Astrocyte (in vitro differentiated cells and primary cell): ENCODE measurements at regions not wholly inside any gene's neighbourhood (a gene's known extent, or its start where the extent isn't known, plus 50 kb on each side); places are given as distances from the start of the nearest gene placed in this dataset.

Experiments
- DNase-seq: peaks from one replicate; pipeline ENCODE4 v3.0.0-alpha.2; 2010; ENCODE audit warnings: low read depth
- FAIRE-seq: peaks from 2 replicates; lab custom pipeline; 2011; peaks lifted over from hg19 to GRCh38; lab: Jason Lieb, UNC
- H2AFZ ChIP-seq: 2 replicates; pipeline ENCODE4 v1.6.0; 2012; ENCODE audit warnings: low read depth, low read length, inconsistent platforms
- H3K27ac ChIP-seq: 2 replicates; pipeline ENCODE4 v1.5.1; 2011; ENCODE audit warnings: low read depth, low read length, inconsistent platforms
- H3K27me3 ChIP-seq: 2 replicates; pipeline ENCODE4 v1.6.0; 2011; ENCODE audit warnings: low read length, inconsistent platforms; ENCODE audit not compliant: insufficient read depth
- H3K36me3 ChIP-seq: 2 replicates; pipeline ENCODE4 v1.5.1; 2011; ENCODE audit warnings: low read length, inconsistent platforms; ENCODE audit not compliant: insufficient read depth
- H3K4me1 ChIP-seq: 2 replicates; pipeline ENCODE4 v1.5.1; 2011; ENCODE audit warnings: low read length, inconsistent platforms; ENCODE audit not compliant: insufficient read depth
- H3K4me2 ChIP-seq: 2 replicates; pipeline ENCODE4 v1.6.0; 2012; ENCODE audit warnings: low read length, inconsistent platforms
- H3K4me3 ChIP-seq: 2 replicates; pipeline ENCODE4 v1.5.1; 2011; ENCODE audit warnings: low read depth, mild to moderate bottlenecking, low read length, inconsistent platforms; ENCODE audit not compliant: insufficient read depth
- H3K79me2 ChIP-seq: 2 replicates; pipeline ENCODE4 v1.6.0; 2012; ENCODE audit warnings: mild to moderate bottlenecking, low read length, inconsistent platforms; ENCODE audit not compliant: insufficient read depth
- H3K9ac ChIP-seq: 2 replicates; pipeline ENCODE4 v1.6.0; 2012; ENCODE audit warnings: mild to moderate bottlenecking, low read length, inconsistent platforms
- H3K9me3 ChIP-seq: 2 replicates; pipeline ENCODE4 v1.5.1; 2012; ENCODE audit warnings: low read depth, mild to moderate bottlenecking, low read length, inconsistent platforms; ENCODE audit not compliant: insufficient read depth
- H4K20me1 ChIP-seq: 2 replicates; pipeline ENCODE4 v1.6.0; 2012; ENCODE audit warnings: low read length, inconsistent platforms; ENCODE audit not compliant: insufficient read depth
- H3K27ac Mint-ChIP-seq: one replicate; pipeline ENCODE4 v1.8.0; 2021; ENCODE audit warnings: mild to moderate bottlenecking, mixed read lengths; ENCODE audit not compliant: unreplicated experiment
- H3K27me3 Mint-ChIP-seq: one replicate; pipeline ENCODE4 v1.8.0; 2021; ENCODE audit warnings: low read depth, mixed read lengths; ENCODE audit not compliant: unreplicated experiment
- H3K36me3 Mint-ChIP-seq: one replicate; pipeline ENCODE4 v1.8.0; 2021; ENCODE audit warnings: low read depth, mixed read lengths; ENCODE audit not compliant: unreplicated experiment
- H3K4me1 Mint-ChIP-seq: one replicate; pipeline ENCODE4 v1.8.0; 2021; ENCODE audit warnings: low read depth, mixed read lengths; ENCODE audit not compliant: unreplicated experiment
- H3K4me3 Mint-ChIP-seq: one replicate; pipeline ENCODE4 v1.8.0; 2021; ENCODE audit warnings: mild to moderate bottlenecking, moderate library complexity, mixed read lengths; ENCODE audit not compliant: unreplicated experiment
- H3K9me3 Mint-ChIP-seq: one replicate; pipeline ENCODE4 v1.8.0; 2021; ENCODE audit warnings: mild to moderate bottlenecking, mixed read lengths; ENCODE audit not compliant: unreplicated experiment
- EZH2 ChIP-seq: IDR thresholded peaks from 2 replicates; pipeline ENCODE4 v1.6.1; 2012; ENCODE audit warnings: mild to moderate bottlenecking, low read length, inconsistent platforms; ENCODE audit not compliant: insufficient read depth
- TF ChIP-seq, protein P1 (sequence below): IDR thresholded peaks from 2 replicates; pipeline ENCODE4 v1.5.1; 2011; ENCODE audit warnings: low read depth, mild to moderate bottlenecking, inconsistent platforms, low read length, moderate library complexity; ENCODE audit not compliant: insufficient read depth

DNA sequence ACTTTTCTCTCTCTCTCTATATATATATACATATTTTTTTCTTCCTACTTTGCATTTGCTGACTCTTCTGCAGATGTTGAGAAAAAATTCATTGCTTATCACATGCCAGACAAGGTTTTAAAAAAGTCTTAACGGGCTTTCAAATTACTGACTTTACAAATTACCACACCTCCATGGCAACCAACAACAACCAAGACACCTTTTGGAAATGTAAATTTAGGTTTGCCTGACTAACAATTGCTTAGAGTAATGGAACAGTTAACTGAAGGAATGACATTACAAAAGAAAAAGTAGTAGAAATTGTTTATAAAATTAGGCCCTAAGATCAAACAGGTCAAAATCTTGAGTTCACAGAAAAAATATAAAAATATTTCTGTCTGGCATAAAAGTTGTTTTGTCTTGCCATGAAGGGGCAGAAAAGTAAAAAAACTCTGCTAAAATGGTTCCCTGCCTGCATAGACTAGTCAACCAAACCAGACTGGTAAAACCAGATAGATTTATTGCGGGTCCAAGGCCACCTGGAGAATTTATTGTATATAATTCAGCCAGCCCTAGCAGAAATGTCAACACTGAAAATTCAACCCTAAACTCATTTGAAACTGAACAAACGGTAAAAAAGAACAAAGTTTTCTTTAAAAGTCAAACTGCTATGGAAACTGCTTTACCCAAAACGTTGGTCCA, 92.8 kb upstream of the FRMD1 start:
- Histone ChIP-seq H3K27ac (no peak overlapping the region), H2AFZ (no peak overlapping the region), H3K4me1 (no peaks in the 10 kb centered on the region), H3K4me2 (no peak overlapping the region), H3K9me3 (no peaks in the 10 kb centered on the region), H3K9ac (no peak overlapping the region), H3K79me2 (no peaks in the 10 kb centered on the region), H3K36me3 (no peaks in the 10 kb centered on the region), H3K4me3 (no peak overlapping the region), H4K20me1 (no peaks in the 10 kb centered on the region), H3K27me3 (no peaks in the 10 kb centered on the region)
- Mint-ChIP-seq H3K27me3 (peaks cover 16% of the 10 kb centered on the region), H3K9me3 (peaks cover 8% of the 10 kb centered on the region), H3K4me1 (no peaks in the 10 kb centered on the region), H3K4me3 (no peak overlapping the region), H3K27ac (no peak overlapping the region), H3K36me3 (no peaks in the 10 kb centered on the region)
- TF ChIP-seq, protein P1, sequence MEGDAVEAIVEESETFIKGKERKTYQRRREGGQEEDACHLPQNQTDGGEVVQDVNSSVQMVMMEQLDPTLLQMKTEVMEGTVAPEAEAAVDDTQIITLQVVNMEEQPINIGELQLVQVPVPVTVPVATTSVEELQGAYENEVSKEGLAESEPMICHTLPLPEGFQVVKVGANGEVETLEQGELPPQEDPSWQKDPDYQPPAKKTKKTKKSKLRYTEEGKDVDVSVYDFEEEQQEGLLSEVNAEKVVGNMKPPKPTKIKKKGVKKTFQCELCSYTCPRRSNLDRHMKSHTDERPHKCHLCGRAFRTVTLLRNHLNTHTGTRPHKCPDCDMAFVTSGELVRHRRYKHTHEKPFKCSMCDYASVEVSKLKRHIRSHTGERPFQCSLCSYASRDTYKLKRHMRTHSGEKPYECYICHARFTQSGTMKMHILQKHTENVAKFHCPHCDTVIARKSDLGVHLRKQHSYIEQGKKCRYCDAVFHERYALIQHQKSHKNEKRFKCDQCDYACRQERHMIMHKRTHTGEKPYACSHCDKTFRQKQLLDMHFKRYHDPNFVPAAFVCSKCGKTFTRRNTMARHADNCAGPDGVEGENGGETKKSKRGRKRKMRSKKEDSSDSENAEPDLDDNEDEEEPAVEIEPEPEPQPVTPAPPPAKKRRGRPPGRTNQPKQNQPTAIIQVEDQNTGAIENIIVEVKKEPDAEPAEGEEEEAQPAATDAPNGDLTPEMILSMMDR: no peak
- TF ChIP-seq EZH2: no peak
- DNase-seq: no peak
- no peak for FAIRE-seq

GRCh38 chr6:168170841-168171601, 92.0 kb upstream of the FRMD1 start:
- no peak overlapping the region for H3K4me2 ChIP-seq

More at GRCh38 chr6:168170841-168171601, 92.0 kb upstream of the FRMD1 start:
- no peaks in the 10 kb centered on the region for H3K36me3 ChIP-seq
- no peak overlapping the region for H3K27ac ChIP-seq
- peaks cover 2% of the 10 kb centered on the region for H3K9me3 ChIP-seq
- H3K27me3 Mint-ChIP-seq: peaks cover 11% of the 10 kb centered on the region
- no peak overlapping the region for H2AFZ ChIP-seq
- FAIRE-seq: no peak
- no peaks in the 10 kb centered on the region for H3K36me3 Mint-ChIP-seq
- no peaks in the 10 kb centered on the region for H4K20me1 ChIP-seq
- TF ChIP-seq EZH2: no peak
- TF ChIP-seq, protein P1: no peak
- no peak overlapping the region for H3K27ac Mint-ChIP-seq
- no peaks in the 10 kb centered on the region for H3K79me2 ChIP-seq
- H3K4me3 Mint-ChIP-seq: no peak overlapping the region
- H3K4me3 ChIP-seq: no peak overlapping the region
- no peak for DNase-seq
- no peaks in the 10 kb centered on the region for H3K4me1 Mint-ChIP-seq
- peaks cover 8% of the 10 kb centered on the region for H3K9me3 Mint-ChIP-seq
- no peaks in the 10 kb centered on the region for H3K27me3 ChIP-seq
- no peak overlapping the region for H3K9ac ChIP-seq
- H3K4me1 ChIP-seq: no peaks in the 10 kb centered on the region
